ENCODE measurements at regions not wholly inside any gene's neighbourhood (a gene's known extent, or its start where the extent isn't known, plus 50 kb on each side); places are given as distances from the start of the nearest gene placed in this dataset.
"Not testable (repeated sequence)": the region's sequence is repeated elsewhere in the genome, so short reads cannot be mapped to it uniquely, and the experiment has no call there.

DNA sequence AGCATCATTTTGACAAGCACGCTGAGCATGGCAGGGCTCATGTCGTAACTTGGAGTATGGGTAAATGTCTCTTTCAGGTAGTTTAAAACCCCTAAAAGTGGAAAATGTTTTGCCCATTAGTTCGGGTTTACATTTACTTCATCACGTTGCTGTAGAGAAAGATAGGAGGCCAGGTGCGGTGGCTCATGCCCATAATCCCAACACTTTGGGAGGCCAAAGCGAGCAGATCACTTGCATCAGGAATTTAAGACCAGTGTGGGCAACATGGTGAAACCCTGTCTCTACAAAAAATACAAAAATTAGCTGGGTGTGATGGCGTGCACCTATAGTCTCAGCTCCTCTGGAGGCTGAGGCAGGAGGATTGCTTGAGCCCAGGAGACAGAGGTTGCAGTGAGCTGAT, 289.6 kb downstream of the GOLGA6L6 start:
- not testable (repeated sequence) for H2AFZ ChIP-seq (ENCODE audit: low read length); H3K9me3 ChIP-seq (ENCODE audit: low read depth, low read length); H3K27ac ChIP-seq (ENCODE audit: low read depth, low read length); DNase-seq (ENCODE audit: insufficient read length, low spot score, missing footprints); H3K79me2 ChIP-seq (ENCODE audit: insufficient read depth, low read length); H3K27me3 ChIP-seq (ENCODE audit: insufficient read depth, low read length); H3K4me2 ChIP-seq (ENCODE audit: insufficient read depth, low read length); H3K4me3 ChIP-seq (ENCODE audit: insufficient read depth, low read length); H3K36me3 ChIP-seq (ENCODE audit: insufficient read depth, low read length); H4K20me1 ChIP-seq (ENCODE audit: insufficient read depth, low read length); H3K4me1 ChIP-seq (ENCODE audit: insufficient read depth, low read length)

DNA sequence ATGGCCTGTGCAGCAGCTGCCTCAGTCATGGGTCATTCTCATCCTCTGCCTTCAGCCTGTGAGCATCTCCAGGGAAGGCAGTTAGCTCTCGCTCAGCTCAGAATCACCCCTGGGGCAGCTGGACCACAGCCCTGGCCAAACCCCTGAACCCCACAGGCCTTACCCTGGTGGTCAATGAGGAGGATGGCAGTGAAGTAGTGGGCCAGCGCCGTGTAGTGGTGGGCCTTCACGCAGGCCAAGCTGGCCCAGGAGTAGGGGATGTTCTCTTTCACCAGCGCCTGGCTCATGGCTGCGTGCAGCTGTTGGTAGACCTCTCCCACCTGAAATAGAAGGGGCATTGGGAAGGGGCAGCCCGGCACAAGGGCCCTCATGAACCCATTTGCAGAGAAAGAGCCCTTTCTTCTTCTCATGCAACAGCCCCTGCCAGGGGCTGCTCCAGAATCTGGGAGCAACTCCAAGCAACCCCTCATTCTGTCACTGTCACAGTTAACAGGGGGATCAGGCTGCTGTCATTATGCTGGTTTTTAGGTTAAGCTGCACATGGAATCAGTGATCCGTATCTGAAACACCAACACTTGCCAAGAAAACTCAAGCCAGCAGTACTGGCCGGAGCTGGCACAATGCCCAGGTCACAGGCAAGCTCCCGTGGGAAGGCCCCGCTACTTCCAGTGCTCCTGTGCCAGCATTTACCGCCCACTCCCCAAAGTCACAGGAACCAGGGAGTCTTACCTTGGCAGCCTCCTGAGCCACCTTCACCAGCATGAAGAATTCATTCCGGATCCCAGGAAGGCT, 290.2 kb downstream of the GOLGA6L6 start:
- H3K27ac ChIP-seq (ENCODE audit: low read depth, low read length); H3K9me3 ChIP-seq (ENCODE audit: low read depth, low read length); H3K36me3 ChIP-seq (ENCODE audit: insufficient read depth, low read length); H3K27me3 ChIP-seq (ENCODE audit: insufficient read depth, low read length); H3K4me3 ChIP-seq (ENCODE audit: insufficient read depth, low read length); H3K4me2 ChIP-seq (ENCODE audit: insufficient read depth, low read length); H4K20me1 ChIP-seq (ENCODE audit: insufficient read depth, low read length); H3K4me1 ChIP-seq (ENCODE audit: insufficient read depth, low read length); H3K79me2 ChIP-seq (ENCODE audit: insufficient read depth, low read length); DNase-seq (ENCODE audit: insufficient read length, low spot score, missing footprints); H2AFZ ChIP-seq (ENCODE audit: low read length): not testable (repeated sequence)

DNA sequence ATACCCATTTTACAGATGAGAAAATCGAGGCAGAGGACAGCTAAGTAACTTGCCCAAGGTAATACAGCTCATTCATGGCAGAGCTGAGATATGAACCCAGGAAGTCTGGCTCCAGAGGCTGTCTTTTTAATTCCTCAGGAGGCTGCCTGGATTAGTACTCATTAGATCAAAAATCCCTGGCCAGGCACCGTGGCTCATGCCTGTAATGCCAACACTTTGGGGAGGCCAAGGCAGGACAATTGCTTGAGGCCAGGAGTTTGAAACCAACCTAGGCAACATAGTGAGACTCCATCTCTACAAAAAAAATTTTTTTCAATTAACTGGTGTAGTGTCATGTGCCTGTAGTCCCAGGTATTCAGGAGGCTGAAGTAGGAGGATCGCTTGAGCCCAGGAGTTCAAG, 291.4 kb downstream of the GOLGA6L6 start:
- H3K4me2 ChIP-seq (ENCODE audit: insufficient read depth, low read length); H3K4me3 ChIP-seq (ENCODE audit: insufficient read depth, low read length); H3K9me3 ChIP-seq (ENCODE audit: low read depth, low read length); H3K27me3 ChIP-seq (ENCODE audit: insufficient read depth, low read length); H3K36me3 ChIP-seq (ENCODE audit: insufficient read depth, low read length); H2AFZ ChIP-seq (ENCODE audit: low read length); H3K4me1 ChIP-seq (ENCODE audit: insufficient read depth, low read length); DNase-seq (ENCODE audit: insufficient read length, low spot score, missing footprints); H4K20me1 ChIP-seq (ENCODE audit: insufficient read depth, low read length); H3K27ac ChIP-seq (ENCODE audit: low read depth, low read length); H3K79me2 ChIP-seq (ENCODE audit: insufficient read depth, low read length): not testable (repeated sequence)

DNA sequence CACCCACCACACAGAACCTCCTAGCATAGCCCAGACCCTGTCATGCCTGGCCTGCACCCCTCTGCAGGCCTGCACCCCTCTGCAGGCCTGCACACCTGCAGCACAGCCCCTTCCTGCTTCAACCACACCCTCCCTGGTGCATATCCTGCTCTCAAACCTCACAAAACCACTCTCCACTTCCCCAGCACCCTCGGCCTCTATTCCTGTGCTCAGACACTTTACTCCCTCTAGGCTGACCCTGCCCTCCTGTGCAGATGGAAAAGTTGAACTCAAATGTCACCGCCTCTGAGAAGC, 292.0 kb downstream of the GOLGA6L6 start:
- H3K4me2 ChIP-seq (ENCODE audit: insufficient read depth, low read length); H3K79me2 ChIP-seq (ENCODE audit: insufficient read depth, low read length); H4K20me1 ChIP-seq (ENCODE audit: insufficient read depth, low read length); H3K4me1 ChIP-seq (ENCODE audit: insufficient read depth, low read length); H3K4me3 ChIP-seq (ENCODE audit: insufficient read depth, low read length); H3K27me3 ChIP-seq (ENCODE audit: insufficient read depth, low read length); H3K27ac ChIP-seq (ENCODE audit: low read depth, low read length); H3K9me3 ChIP-seq (ENCODE audit: low read depth, low read length); H2AFZ ChIP-seq (ENCODE audit: low read length); H3K36me3 ChIP-seq (ENCODE audit: insufficient read depth, low read length): not testable (repeated sequence)
- peak; percentile 59 for DNase-seq (ENCODE audit: insufficient read length, low spot score, missing footprints)

DNA sequence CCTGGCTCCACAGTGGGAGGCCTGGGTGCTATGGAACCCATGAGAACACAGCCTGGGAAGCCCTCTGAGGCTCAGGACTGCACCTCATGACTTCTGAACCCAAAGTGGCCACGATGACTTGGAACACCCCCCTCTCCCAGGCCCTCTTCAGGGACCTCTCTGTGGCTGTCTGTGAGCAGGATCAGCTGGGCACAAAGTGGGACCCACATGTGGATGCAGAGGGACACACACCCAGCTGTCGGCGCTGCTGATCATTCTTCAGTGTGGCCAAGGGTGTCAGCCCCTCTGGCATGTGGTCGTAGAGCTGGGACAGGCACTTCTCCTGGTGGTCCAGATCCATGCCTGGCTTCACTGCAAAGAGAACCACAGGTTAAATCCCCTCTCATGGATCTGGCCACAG, 293.2 kb downstream of the GOLGA6L6 start:
- not testable (repeated sequence) for H3K4me2 ChIP-seq (ENCODE audit: insufficient read depth, low read length); H3K27me3 ChIP-seq (ENCODE audit: insufficient read depth, low read length); H3K4me3 ChIP-seq (ENCODE audit: insufficient read depth, low read length); H3K4me1 ChIP-seq (ENCODE audit: insufficient read depth, low read length); H3K36me3 ChIP-seq (ENCODE audit: insufficient read depth, low read length); H4K20me1 ChIP-seq (ENCODE audit: insufficient read depth, low read length); H3K9me3 ChIP-seq (ENCODE audit: low read depth, low read length); H3K27ac ChIP-seq (ENCODE audit: low read depth, low read length); H2AFZ ChIP-seq (ENCODE audit: low read length); H3K79me2 ChIP-seq (ENCODE audit: insufficient read depth, low read length); DNase-seq (ENCODE audit: insufficient read length, low spot score, missing footprints)

DNA sequence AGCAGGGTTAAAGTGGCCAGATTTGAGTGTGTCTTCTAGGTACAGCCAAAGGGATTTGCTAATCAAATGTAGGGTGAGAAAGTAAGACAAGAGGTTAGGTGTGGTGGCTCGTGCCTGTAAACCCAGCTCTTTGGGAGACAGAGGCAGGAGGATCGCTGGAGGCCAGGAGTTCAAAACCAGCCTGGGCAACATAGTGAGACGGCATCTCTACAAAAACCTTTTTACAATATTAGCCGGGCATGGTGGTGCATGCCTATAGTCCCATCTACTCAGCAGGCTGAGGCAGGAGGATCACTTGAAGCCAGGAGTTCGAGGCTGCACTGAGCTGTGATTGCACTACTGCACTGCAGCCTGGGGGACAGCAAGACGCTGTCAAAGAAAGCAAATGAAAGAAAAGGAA, 294.5 kb downstream of the GOLGA6L6 start:
- not testable (repeated sequence) for H3K27me3 ChIP-seq (ENCODE audit: insufficient read depth, low read length); H3K4me2 ChIP-seq (ENCODE audit: insufficient read depth, low read length); H3K36me3 ChIP-seq (ENCODE audit: insufficient read depth, low read length); H3K4me3 ChIP-seq (ENCODE audit: insufficient read depth, low read length); DNase-seq (ENCODE audit: insufficient read length, low spot score, missing footprints); H3K4me1 ChIP-seq (ENCODE audit: insufficient read depth, low read length); H4K20me1 ChIP-seq (ENCODE audit: insufficient read depth, low read length); H3K9me3 ChIP-seq (ENCODE audit: low read depth, low read length); H2AFZ ChIP-seq (ENCODE audit: low read length); H3K27ac ChIP-seq (ENCODE audit: low read depth, low read length); H3K79me2 ChIP-seq (ENCODE audit: insufficient read depth, low read length)

DNA sequence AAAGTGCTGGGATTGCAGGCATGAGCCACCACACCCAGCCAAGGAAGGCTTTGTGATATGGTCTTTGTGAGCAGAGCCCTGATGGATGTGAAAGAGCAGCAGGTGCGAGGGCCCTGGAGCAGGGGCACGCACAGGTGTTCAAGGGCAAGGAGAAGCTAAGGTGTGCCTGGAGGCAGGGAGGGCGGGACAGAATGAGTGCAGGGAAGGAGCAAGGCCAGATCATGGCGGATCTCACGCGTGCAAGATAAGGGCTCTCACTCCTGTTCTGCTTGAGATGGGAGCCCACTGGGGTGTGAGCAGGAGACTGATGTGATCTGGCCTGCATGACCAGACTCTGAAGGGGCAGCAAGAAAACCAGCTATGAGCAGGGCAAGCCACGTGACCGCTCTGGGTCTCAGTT, 295.0 kb downstream of the GOLGA6L6 start:
- H3K27ac ChIP-seq (ENCODE audit: low read depth, low read length); H3K4me3 ChIP-seq (ENCODE audit: insufficient read depth, low read length); H3K36me3 ChIP-seq (ENCODE audit: insufficient read depth, low read length); H3K9me3 ChIP-seq (ENCODE audit: low read depth, low read length); H3K79me2 ChIP-seq (ENCODE audit: insufficient read depth, low read length); H3K4me2 ChIP-seq (ENCODE audit: insufficient read depth, low read length); H2AFZ ChIP-seq (ENCODE audit: low read length); H3K4me1 ChIP-seq (ENCODE audit: insufficient read depth, low read length); H3K27me3 ChIP-seq (ENCODE audit: insufficient read depth, low read length); H4K20me1 ChIP-seq (ENCODE audit: insufficient read depth, low read length): not testable (repeated sequence)
- peak; percentile 51 for DNase-seq (ENCODE audit: insufficient read length, low spot score, missing footprints)

DNA sequence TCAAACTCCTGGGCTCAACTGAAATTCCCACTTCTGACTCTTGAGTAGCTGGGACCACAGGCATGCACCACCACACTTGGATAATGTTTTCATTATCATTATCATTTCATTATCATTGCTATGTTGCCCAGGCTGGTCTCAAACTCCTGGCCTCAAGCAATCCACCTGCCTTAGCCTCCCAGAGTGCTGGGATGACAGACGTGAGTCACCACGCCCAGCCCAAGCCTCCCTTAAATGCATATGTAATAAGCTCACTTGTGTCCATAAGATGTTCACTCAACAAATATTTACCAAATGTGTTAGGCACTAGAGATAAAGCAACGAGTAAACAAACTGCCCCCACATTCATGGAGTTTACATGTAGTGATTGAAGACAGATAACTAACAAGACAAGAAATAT, 295.7 kb downstream of the GOLGA6L6 start:
- H4K20me1 ChIP-seq (ENCODE audit: insufficient read depth, low read length); H3K27ac ChIP-seq (ENCODE audit: low read depth, low read length); H2AFZ ChIP-seq (ENCODE audit: low read length); H3K36me3 ChIP-seq (ENCODE audit: insufficient read depth, low read length); H3K4me3 ChIP-seq (ENCODE audit: insufficient read depth, low read length); H3K27me3 ChIP-seq (ENCODE audit: insufficient read depth, low read length); H3K4me1 ChIP-seq (ENCODE audit: insufficient read depth, low read length); H3K79me2 ChIP-seq (ENCODE audit: insufficient read depth, low read length); H3K4me2 ChIP-seq (ENCODE audit: insufficient read depth, low read length); H3K9me3 ChIP-seq (ENCODE audit: low read depth, low read length); DNase-seq (ENCODE audit: insufficient read length, low spot score, missing footprints): not testable (repeated sequence)

DNA sequence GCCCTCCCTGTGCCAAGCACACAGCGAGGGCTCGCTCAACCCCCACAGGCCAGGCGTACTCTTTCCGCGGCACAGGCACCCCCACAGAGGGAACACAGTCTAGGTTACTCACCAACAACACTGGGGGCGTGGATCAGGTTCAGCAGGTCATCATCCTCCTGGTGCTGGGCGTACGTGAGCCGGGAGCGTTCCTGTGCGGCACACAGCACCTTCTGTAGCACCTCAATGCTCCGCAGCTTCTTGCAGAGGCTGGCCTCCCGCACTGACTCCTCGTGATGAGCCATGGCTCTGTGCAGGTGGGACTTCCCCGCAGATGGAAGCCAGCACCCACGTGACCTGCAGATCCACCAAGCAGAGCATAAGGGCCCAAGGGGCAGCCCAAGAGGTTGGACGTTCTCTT, 296.8 kb downstream of the GOLGA6L6 start:
- H3K4me3 ChIP-seq (ENCODE audit: insufficient read depth, low read length); H3K79me2 ChIP-seq (ENCODE audit: insufficient read depth, low read length); H3K36me3 ChIP-seq (ENCODE audit: insufficient read depth, low read length); H3K9me3 ChIP-seq (ENCODE audit: low read depth, low read length); H3K27me3 ChIP-seq (ENCODE audit: insufficient read depth, low read length); H3K27ac ChIP-seq (ENCODE audit: low read depth, low read length); H3K4me2 ChIP-seq (ENCODE audit: insufficient read depth, low read length); H4K20me1 ChIP-seq (ENCODE audit: insufficient read depth, low read length); H2AFZ ChIP-seq (ENCODE audit: low read length); H3K4me1 ChIP-seq (ENCODE audit: insufficient read depth, low read length): not testable (repeated sequence)
- peak; percentile 55 for DNase-seq (ENCODE audit: insufficient read length, low spot score, missing footprints)
